ENCODE measurements at regions not wholly inside any gene's neighbourhood (a gene's known extent, or its start where the extent isn't known, plus 50 kb on each side); places are given as distances from the start of the nearest gene placed in this dataset.

DNA sequence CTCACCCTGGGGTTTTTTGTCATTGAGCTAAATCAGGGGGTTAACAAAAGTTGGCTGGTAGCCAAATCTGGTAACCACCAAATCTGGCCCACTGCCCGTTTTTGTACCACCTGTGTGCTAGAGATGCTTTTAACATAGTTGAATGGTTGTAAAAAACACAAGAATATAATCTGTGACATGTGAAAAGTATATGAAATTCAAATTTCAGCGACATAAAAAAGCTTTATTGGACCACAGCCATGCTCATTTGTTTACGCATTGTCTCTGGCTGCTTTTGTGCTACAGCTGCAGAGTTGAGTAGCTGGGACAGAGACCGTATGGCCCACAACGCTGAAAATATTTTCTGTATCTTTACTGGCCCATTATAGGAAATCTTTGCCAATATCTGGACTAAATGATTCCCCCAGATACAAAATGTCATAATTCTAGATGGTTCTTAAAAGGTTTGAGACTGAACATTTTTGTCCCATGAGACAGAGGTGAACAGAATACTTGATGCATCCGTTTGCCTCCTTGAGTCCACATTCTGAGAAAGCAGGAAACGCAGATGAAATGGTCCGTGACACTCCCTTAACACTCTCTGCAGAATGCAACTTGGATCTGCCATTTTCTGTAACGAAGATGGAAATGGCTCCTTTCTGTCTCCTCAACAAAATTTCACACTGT is 120.9 kb upstream of the PDZRN3 start:
- TF ChIP-seq POLR2A (IDR thresholded peaks at IDR 0.05) = no peak
- TF ChIP-seq, protein P1, sequence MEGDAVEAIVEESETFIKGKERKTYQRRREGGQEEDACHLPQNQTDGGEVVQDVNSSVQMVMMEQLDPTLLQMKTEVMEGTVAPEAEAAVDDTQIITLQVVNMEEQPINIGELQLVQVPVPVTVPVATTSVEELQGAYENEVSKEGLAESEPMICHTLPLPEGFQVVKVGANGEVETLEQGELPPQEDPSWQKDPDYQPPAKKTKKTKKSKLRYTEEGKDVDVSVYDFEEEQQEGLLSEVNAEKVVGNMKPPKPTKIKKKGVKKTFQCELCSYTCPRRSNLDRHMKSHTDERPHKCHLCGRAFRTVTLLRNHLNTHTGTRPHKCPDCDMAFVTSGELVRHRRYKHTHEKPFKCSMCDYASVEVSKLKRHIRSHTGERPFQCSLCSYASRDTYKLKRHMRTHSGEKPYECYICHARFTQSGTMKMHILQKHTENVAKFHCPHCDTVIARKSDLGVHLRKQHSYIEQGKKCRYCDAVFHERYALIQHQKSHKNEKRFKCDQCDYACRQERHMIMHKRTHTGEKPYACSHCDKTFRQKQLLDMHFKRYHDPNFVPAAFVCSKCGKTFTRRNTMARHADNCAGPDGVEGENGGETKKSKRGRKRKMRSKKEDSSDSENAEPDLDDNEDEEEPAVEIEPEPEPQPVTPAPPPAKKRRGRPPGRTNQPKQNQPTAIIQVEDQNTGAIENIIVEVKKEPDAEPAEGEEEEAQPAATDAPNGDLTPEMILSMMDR (IDR thresholded peaks at IDR 0.05) = no peak

All from Peyer's patch (tissue), 4 donors.